HFFc6 (cell line): ENCODE measurements at regions not wholly inside any gene's neighbourhood (a gene's known extent, or its start where the extent isn't known, plus 50 kb on each side); places are given as distances from the start of the nearest gene placed in this dataset.

Experiments used
- DNase-seq: peaks from one replicate; pipeline ENCODE4 v3.0.0-alpha.2; 2018
- H3K27ac Mint-ChIP-seq: 2 replicates; pipeline ENCODE4 v1.8.0; 2020; ENCODE audit warnings: mild to moderate bottlenecking, mixed read lengths
- H3K27me3 Mint-ChIP-seq: 2 replicates; pipeline ENCODE4 v1.8.0; 2021; ENCODE audit warnings: mild to moderate bottlenecking, moderate library complexity, mixed read lengths; ENCODE audit not compliant: insufficient read depth
- H3K36me3 Mint-ChIP-seq: 2 replicates; pipeline ENCODE4 v1.8.0; 2021; ENCODE audit warnings: low read depth, mixed read lengths
- H3K4me1 Mint-ChIP-seq: 2 replicates; pipeline ENCODE4 v1.8.0; 2020; ENCODE audit warnings: low read depth, mixed read lengths
- H3K4me3 Mint-ChIP-seq: 2 replicates; pipeline ENCODE4 v1.8.0; 2020; ENCODE audit warnings: mild to moderate bottlenecking, moderate library complexity, mixed read lengths
- H3K9me3 Mint-ChIP-seq: 2 replicates; pipeline ENCODE4 v1.8.0; 2020; ENCODE audit warnings: mild to moderate bottlenecking, mixed read lengths
- CTCF ChIP-seq: fragments of 200-600 bp; sonication (generic); IDR thresholded peaks from 2 replicates; pipeline ENCODE4 v1.5.0; 2021; ENCODE audit warnings: antibody characterized with exemption, mild to moderate bottlenecking

- DNase-seq, result no peak
- Mint-ChIP-seq H3K9me3 (no peaks in the 10 kb centered on the region), H3K4me1 (peaks cover 9% of the 10 kb centered on the region), H3K27me3 (no peaks in the 10 kb centered on the region), H3K27ac (no peak overlapping the region), H3K36me3 (no peaks in the 10 kb centered on the region), H3K4me3 (no peak overlapping the region)
- no peak for TF ChIP-seq CTCF
These were observed 2095.5 kb upstream of the C9orf72 start for GRCh38 chr9:29668732-29669131.

GRCh38 chr9:29669613-29670012 is 2096.3 kb upstream of the C9orf72 start:
- Mint-ChIP-seq H3K27ac (no peak overlapping the region), H3K4me3 (no peak overlapping the region), H3K36me3 (no peaks in the 10 kb centered on the region), H3K9me3 (no peaks in the 10 kb centered on the region), H3K4me1 (peaks cover 9% of the 10 kb centered on the region), H3K27me3 (no peaks in the 10 kb centered on the region)
- no peak for DNase-seq
- TF ChIP-seq CTCF, result no peak

DNA sequence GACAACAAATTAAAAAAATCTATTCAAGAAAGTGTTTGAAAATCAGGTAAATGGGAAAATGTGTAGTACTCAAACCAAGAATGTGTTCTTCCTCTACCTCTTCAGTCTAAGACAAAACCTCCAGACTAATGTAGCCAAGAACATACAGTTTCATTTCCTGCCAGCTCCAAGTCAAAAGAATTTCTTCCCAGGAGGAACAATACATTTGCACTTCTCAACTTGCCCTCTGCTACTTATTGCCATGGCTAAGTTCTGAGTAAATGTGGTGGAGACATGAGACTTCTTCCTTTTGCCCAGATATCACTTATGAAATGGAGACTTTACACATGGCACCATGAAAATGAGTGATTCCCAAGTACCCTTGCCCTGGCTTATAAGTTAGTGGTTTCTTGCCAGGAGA is 2112.2 kb upstream of the C9orf72 start:
- H3K9me3 Mint-ChIP-seq, result peaks cover 5% of the 10 kb centered on the region; the same call in 1 of the 2 replicates
- no peak for DNase-seq
- no peak overlapping the region for H3K27ac Mint-ChIP-seq
- no peaks in the 10 kb centered on the region for H3K36me3 Mint-ChIP-seq
- no peak overlapping the region for H3K4me3 Mint-ChIP-seq
- H3K4me1 Mint-ChIP-seq, result peaks cover 12% of the 10 kb centered on the region; the same call in 1 of the 2 replicates
- TF ChIP-seq CTCF, result no peak
- no peaks in the 10 kb centered on the region for H3K27me3 Mint-ChIP-seq

DNA sequence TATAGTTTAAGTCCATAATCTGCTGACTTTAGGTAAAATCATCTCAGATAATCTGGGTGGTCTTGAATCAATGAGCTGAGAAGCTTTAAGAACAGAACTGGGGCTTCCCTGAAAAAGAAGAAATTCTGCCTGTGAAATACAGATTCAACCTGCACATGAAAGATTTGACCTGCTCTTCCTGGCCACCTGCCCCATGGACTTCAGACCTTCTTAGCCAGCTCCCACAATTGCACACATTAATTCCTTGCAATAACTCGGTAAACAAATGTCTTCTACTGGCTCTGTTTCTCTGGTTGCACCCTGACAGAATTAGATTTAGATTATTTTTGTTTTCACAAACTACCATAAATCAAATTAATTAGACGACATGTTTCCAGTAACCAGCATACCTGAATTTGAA is 2117.9 kb upstream of the C9orf72 start:
- peaks cover 7% of the 10 kb centered on the region for H3K4me1 Mint-ChIP-seq
- H3K27me3 Mint-ChIP-seq, result no peaks in the 10 kb centered on the region; the same call in 1 of the 2 replicates
- H3K9me3 Mint-ChIP-seq, result peaks cover 5% of the 10 kb centered on the region
- no peak overlapping the region for H3K27ac Mint-ChIP-seq
- no peak for DNase-seq
- H3K36me3 Mint-ChIP-seq, result peaks cover 5% of the 10 kb centered on the region; the same call in 1 of the 2 replicates
- no peak overlapping the region for H3K4me3 Mint-ChIP-seq
- no peak for TF ChIP-seq CTCF

GRCh38 chr9:29691758-29692407 is 2118.6 kb upstream of the C9orf72 start:
- peak; percentile 3 for DNase-seq
- Mint-ChIP-seq H3K36me3 (peaks cover 5% of the 10 kb centered on the region; the same call in 1 of the 2 replicates), H3K27me3 (no peaks in the 10 kb centered on the region; the same call in 1 of the 2 replicates), H3K4me1 (peaks cover 15% of the 10 kb centered on the region), H3K9me3 (peaks cover 5% of the 10 kb centered on the region), H3K27ac (no peak overlapping the region), H3K4me3 (no peak overlapping the region)
- TF ChIP-seq CTCF, result peak; percentile 69
